ENCODE measurements at regions not wholly inside any gene's neighbourhood (a gene's known extent, or its start where the extent isn't known, plus 50 kb on each side); places are given as distances from the start of the nearest gene placed in this dataset.

GRCh38 chrX:9102956-9103355 lies 69.0 kb upstream of the FAM9B start:
- TF ChIP-seq CTCF (IDR thresholded peaks at IDR 0.05 in 4 of 5, conservative IDR thresholded peaks at IDR 0.05 in 1 of 5) (no peak), POLR2A (IDR thresholded peaks at IDR 0.05) (no peak)

All from gastrocnemius medialis (tissue), 4 donors.